K562 (cell line): ENCODE measurements at regions not wholly inside any gene's neighbourhood (a gene's known extent, or its start where the extent isn't known, plus 50 kb on each side); places are given as distances from the start of the nearest gene placed in this dataset.

Source experiments
- DMBX1 ChIP-seq: fragments of 250-450 bp; sonication (Bioruptor Pico); IDR thresholded peaks from 2 replicates; pipeline ENCODE4 v1.8.0; 2022; ENCODE audit warnings: inconsistent platforms, mild to moderate bottlenecking, moderate library complexity, borderline replicate concordance
- HIVEP1 ChIP-seq: fragments of 250-450 bp; sonication (Bioruptor Pico); IDR thresholded peaks from 2 replicates; pipeline ENCODE4 v1.4.0; 2020; ENCODE audit warnings: mild to moderate bottlenecking
- PHB ChIP-seq: fragments of 250-450 bp; sonication (Bioruptor Pico); IDR thresholded peaks from 2 replicates; pipeline ENCODE4 v1.5.0; 2021
- PYGO2 ChIP-seq: fragments of 450-650 bp; IDR thresholded peaks from 2 replicates; pipeline ENCODE4 v1.6.1; 2016; ENCODE audit warnings: mild to moderate bottlenecking, missing genetic modification characterization, moderate library complexity, missing compliant biosample characterization
- RBBP5 ChIP-seq: fragments of 200-600 bp; sonication (generic); IDR thresholded peaks from 2 replicates; pipeline ENCODE4 v1.6.1; 2012; ENCODE audit warnings: borderline replicate concordance, mild to moderate bottlenecking, low read length, control low read depth, inconsistent platforms; ENCODE audit not compliant: insufficient read depth, poor library complexity, severe bottlenecking
- ZNF274 ChIP-seq: IDR thresholded peaks from 2 replicates; pipeline ENCODE4 v1.6.1; 2011; ENCODE audit warnings: low read depth, mild to moderate bottlenecking, low read length, moderate library complexity, borderline replicate concordance
- TF ChIP-seq, protein P1 (sequence below): sonication (generic); formaldehyde crosslinking; IDR thresholded peaks from 2 replicates; pipeline ENCODE4 v1.8.0; 2023; ENCODE audit warnings: mild to moderate bottlenecking, missing genetic modification reagents
- TF ChIP-seq, protein P2 (sequence below): sonication (generic); formaldehyde crosslinking; IDR thresholded peaks from 2 replicates; pipeline ENCODE4 v1.9.0; 2022; ENCODE audit warnings: mild to moderate bottlenecking, missing genetic modification reagents

DNA sequence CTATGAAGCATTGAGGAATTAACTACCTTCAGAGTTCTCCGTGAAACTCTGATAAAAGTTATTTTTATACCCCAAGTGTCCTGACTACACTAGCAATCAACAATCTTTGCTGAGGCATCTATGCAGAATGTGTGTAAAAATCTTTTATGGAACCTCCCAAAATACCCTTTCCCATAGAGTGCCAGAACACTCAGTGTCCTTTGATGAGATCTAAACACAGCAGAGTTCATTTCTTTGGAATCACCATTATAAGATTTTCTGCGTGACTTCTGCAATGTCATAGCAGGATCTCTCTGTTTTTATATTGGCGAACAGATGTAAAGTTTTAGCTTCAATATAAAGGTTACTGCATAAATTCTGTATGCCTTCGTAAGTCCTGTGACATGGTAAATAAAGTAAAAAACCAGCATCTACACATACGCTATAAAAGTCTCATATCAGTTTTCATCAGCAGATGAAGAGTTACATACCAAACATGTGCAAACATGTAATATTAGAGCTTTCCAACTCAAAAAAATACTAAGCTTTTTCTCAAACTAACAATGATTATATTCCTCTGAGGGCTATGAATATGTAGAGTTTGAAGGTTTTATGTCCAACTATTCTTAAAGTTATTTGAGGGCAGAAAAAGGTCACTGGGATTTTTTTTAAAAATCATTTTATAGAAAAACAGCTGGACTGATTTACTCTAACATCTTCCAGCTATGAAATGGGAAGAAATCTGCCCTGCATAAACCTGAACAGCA lies 67.2 kb downstream of the SKIDA1 start (continued):
- TF ChIP-seq, protein P1, sequence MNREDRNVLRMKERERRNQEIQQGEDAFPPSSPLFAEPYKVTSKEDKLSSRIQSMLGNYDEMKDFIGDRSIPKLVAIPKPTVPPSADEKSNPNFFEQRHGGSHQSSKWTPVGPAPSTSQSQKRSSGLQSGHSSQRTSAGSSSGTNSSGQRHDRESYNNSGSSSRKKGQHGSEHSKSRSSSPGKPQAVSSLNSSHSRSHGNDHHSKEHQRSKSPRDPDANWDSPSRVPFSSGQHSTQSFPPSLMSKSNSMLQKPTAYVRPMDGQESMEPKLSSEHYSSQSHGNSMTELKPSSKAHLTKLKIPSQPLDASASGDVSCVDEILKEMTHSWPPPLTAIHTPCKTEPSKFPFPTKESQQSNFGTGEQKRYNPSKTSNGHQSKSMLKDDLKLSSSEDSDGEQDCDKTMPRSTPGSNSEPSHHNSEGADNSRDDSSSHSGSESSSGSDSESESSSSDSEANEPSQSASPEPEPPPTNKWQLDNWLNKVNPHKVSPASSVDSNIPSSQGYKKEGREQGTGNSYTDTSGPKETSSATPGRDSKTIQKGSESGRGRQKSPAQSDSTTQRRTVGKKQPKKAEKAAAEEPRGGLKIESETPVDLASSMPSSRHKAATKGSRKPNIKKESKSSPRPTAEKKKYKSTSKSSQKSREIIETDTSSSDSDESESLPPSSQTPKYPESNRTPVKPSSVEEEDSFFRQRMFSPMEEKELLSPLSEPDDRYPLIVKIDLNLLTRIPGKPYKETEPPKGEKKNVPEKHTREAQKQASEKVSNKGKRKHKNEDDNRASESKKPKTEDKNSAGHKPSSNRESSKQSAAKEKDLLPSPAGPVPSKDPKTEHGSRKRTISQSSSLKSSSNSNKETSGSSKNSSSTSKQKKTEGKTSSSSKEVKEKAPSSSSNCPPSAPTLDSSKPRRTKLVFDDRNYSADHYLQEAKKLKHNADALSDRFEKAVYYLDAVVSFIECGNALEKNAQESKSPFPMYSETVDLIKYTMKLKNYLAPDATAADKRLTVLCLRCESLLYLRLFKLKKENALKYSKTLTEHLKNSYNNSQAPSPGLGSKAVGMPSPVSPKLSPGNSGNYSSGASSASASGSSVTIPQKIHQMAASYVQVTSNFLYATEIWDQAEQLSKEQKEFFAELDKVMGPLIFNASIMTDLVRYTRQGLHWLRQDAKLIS (CRISPR knock-in tag): no peak
- no peak for TF ChIP-seq DMBX1 (CRISPR knock-in tag)
- no peak for TF ChIP-seq ZNF274
- TF ChIP-seq, protein P2, sequence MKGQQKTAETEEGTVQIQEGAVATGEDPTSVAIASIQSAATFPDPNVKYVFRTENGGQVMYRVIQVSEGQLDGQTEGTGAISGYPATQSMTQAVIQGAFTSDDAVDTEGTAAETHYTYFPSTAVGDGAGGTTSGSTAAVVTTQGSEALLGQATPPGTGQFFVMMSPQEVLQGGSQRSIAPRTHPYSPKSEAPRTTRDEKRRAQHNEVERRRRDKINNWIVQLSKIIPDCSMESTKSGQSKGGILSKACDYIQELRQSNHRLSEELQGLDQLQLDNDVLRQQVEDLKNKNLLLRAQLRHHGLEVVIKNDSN: no peak
- TF ChIP-seq RBBP5: no peak
- no peak for TF ChIP-seq PHB (CRISPR knock-in tag)
- no peak for TF ChIP-seq PYGO2 (tag)
- TF ChIP-seq HIVEP1 (CRISPR knock-in tag): no peak
- TF ChIP-seq, all 486 proteins: peak for 0
